ENCODE measurements at regions not wholly inside any gene's neighbourhood (a gene's known extent, or its start where the extent isn't known, plus 50 kb on each side); places are given as distances from the start of the nearest gene placed in this dataset.
"Not testable (repeated sequence)": the region's sequence is repeated elsewhere in the genome, so short reads cannot be mapped to it uniquely, and the experiment has no call there.

- Histone ChIP-seq H3K79me2 (ENCODE audit: insufficient read depth, low read length) (no peaks in the 10 kb centered on the region), H3K27me3 (ENCODE audit: control insufficient read depth in 1 of 2, insufficient read depth in 2 of 2, low read length in 2 of 2) (no peaks in the 10 kb centered on the region), H3K27ac (ENCODE audit: extremely low read length, insufficient read depth, low read length) (no peak overlapping the region), H2AFZ (ENCODE audit: low read length) (no peak overlapping the region), H3K9ac (ENCODE audit: insufficient read depth, low read depth, low read length) (no peak overlapping the region), H4K20me1 (ENCODE audit: insufficient read depth, low read length) (no peaks in the 10 kb centered on the region), H3K9me3 (ENCODE audit: low read length) (no peaks in the 10 kb centered on the region), H3K4me2 (ENCODE audit: low read depth, low read length) (no peak overlapping the region), H3K4me3 (replicated peaks in 1 of 3; ENCODE audit: insufficient read depth in 1 of 3, low read depth in 2 of 3, low read length in 3 of 3) (no peak overlapping the region), H3K36me3 (replicated peaks in 1 of 2; ENCODE audit: control insufficient read depth in 1 of 2, insufficient read depth in 2 of 2, low read length in 2 of 2) (no peaks in the 10 kb centered on the region), H3K4me1 (ENCODE audit: insufficient read depth, low read length) (no peaks in the 10 kb centered on the region)
- POLR2A ChIA-PET: no interaction called here
- no TSS peak for BruUV-seq (replicated peaks)
- CTCF ChIA-PET (ENCODE audit: low intra/inter-chr PET ratio, low total read pairs): no interaction called here
- DNase-seq (ENCODE audit: low spot score): no peak
- FAIRE-seq: no peak
- in situ Hi-C loops (cut with HindIII; ENCODE audit: extremely low pct_ligation_motif_present, low pct_unique_long_range_greater_than_20kb) (no loop called here), intact Hi-C loops (cut with micrococcal nuclease; ENCODE audit: unreplicated experiment) (no loop called here)
- TF ChIP-seq GATAD2A (CRISPR knock-in tag; IDR thresholded peaks at IDR 0.05): no peak
- TF ChIP-seq TCF7L2 (IDR thresholded peaks at IDR 0.05; ENCODE audit: low read depth, low read length): 0 out of 2 replicates have a peak, but pooled peaks have one; percentile 22
- no peak for TF ChIP-seq KLF13 (CRISPR knock-in tag; IDR thresholded peaks at IDR 0.05)
- no peak for TF ChIP-seq CREB1 (IDR thresholded peaks at IDR 0.05)
- no peak for TF ChIP-seq CREB1 (CRISPR knock-in tag; IDR thresholded peaks at IDR 0.05)
- no peak for TF ChIP-seq MEIS1 (CRISPR knock-in tag; IDR thresholded peaks at IDR 0.05; ENCODE audit: borderline replicate concordance)
- TF ChIP-seq ELF3 (CRISPR knock-in tag; IDR thresholded peaks at IDR 0.05): no peak
- TF ChIP-seq, protein P1, sequence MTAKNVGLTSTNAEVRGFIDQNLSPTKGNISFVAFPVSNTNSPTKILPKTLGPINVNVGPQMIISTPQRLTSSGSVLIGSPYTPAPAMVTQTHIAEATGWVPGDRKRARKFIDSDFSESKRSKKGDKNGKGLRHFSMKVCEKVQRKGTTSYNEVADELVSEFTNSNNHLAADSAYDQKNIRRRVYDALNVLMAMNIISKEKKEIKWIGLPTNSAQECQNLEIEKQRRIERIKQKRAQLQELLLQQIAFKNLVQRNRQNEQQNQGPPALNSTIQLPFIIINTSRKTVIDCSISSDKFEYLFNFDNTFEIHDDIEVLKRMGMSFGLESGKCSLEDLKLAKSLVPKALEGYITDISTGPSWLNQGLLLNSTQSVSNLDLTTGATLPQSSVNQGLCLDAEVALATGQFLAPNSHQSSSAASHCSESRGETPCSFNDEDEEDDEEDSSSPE (CRISPR knock-in tag; IDR thresholded peaks at IDR 0.05): no peak
- no peak for TF ChIP-seq MAFG (CRISPR knock-in tag; IDR thresholded peaks at IDR 0.05)
- TF ChIP-seq ZNF354B (CRISPR knock-in tag; IDR thresholded peaks at IDR 0.05): no peak
- ATAC-seq: no peak
Measured at GRCh38 chr4:75168548-75168947, 235.6 kb downstream of the PARM1 start.

DNA sequence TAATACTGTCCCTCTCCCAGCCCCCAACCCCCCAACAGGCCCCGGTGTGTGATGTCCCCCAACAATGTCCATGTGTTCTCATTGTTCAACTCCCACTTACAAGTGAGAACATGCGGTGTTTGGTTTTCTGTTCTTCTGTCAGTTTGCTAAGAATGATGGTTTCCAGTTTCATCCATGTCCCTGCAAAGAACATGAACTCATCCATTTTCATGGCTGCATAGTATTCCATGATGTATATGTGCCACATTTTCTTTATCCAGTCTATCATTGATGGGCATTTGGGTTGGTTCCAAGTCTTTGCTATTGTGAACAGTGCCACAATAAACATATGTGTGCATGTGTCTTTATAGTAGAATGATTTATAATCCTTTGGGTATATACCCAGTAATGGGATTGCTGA lies 232.2 kb downstream of the PARM1 start:
- H2AFZ ChIP-seq (ENCODE audit: low read length); CTCF ChIA-PET (ENCODE audit: low intra/inter-chr PET ratio, low total read pairs): not testable (repeated sequence)

More for the DNA sequence above, 232.2 kb downstream of the PARM1 start:
- H3K4me3 ChIP-seq (replicated peaks in 1 of 3; ENCODE audit: insufficient read depth in 1 of 3, low read depth in 2 of 3, low read length in 3 of 3); H3K36me3 ChIP-seq (replicated peaks in 1 of 2; ENCODE audit: control insufficient read depth in 1 of 2, insufficient read depth in 2 of 2, low read length in 2 of 2); H3K79me2 ChIP-seq (ENCODE audit: insufficient read depth, low read length); DNase-seq (ENCODE audit: low spot score); H3K9me3 ChIP-seq (ENCODE audit: low read length); H3K4me2 ChIP-seq (ENCODE audit: low read depth, low read length); H3K27ac ChIP-seq (ENCODE audit: extremely low read length, insufficient read depth, low read length); H3K4me1 ChIP-seq (ENCODE audit: insufficient read depth, low read length); BruUV-seq (replicated peaks); H4K20me1 ChIP-seq (ENCODE audit: insufficient read depth, low read length); intact Hi-C loops (cut with micrococcal nuclease; ENCODE audit: unreplicated experiment); H3K9ac ChIP-seq (ENCODE audit: insufficient read depth, low read depth, low read length); in situ Hi-C loops (cut with HindIII; ENCODE audit: extremely low pct_ligation_motif_present, low pct_unique_long_range_greater_than_20kb); FAIRE-seq; H3K27me3 ChIP-seq (ENCODE audit: control insufficient read depth in 1 of 2, insufficient read depth in 2 of 2, low read length in 2 of 2); POLR2A ChIA-PET; ATAC-seq: not testable (repeated sequence)
- 56% methylated on average over 2 of the region's 2 CpGs for WGBS (ENCODE audit: low lambda C conversion rate)
